C4-2B (cell line): ENCODE measurements at regions not wholly inside any gene's neighbourhood (a gene's known extent, or its start where the extent isn't known, plus 50 kb on each side); places are given as distances from the start of the nearest gene placed in this dataset.

Experiments used
- H3K27ac ChIP-seq: fragments of 450-650 bp; 2 replicates; pipeline ENCODE4 v1.5.1; 2017
- ZFX ChIP-seq: fragments of 450-650 bp; IDR thresholded peaks from 2 replicates; pipeline ENCODE4 v1.6.1; 2017
- TF ChIP-seq, protein P1 (sequence below): fragments of 450-650 bp; conservative IDR thresholded peaks from 2 replicates; pipeline ENCODE4 v1.5.1; 2017; ENCODE audit warnings: mild to moderate bottlenecking

DNA sequence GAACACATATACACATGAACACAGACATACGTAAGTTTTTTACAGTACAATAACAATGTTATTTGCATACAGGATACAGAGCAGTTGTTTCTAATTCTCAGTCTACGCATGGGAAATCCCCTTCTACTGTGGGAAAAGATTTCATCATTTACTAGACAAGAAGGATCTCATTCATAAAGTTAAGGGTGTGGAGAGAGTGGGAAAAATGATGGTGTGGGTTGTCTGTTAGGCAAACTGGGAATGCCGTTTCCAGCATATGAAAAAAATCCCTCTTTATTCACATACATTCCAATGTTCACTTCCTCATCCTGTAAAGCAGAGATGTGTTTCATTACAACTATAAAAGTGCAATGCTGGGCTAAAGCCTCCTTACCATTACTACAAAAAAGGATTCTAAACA is 120.9 kb downstream of the SINHCAF start:
- H3K27ac ChIP-seq = no peak overlapping the region
- TF ChIP-seq, protein P1, sequence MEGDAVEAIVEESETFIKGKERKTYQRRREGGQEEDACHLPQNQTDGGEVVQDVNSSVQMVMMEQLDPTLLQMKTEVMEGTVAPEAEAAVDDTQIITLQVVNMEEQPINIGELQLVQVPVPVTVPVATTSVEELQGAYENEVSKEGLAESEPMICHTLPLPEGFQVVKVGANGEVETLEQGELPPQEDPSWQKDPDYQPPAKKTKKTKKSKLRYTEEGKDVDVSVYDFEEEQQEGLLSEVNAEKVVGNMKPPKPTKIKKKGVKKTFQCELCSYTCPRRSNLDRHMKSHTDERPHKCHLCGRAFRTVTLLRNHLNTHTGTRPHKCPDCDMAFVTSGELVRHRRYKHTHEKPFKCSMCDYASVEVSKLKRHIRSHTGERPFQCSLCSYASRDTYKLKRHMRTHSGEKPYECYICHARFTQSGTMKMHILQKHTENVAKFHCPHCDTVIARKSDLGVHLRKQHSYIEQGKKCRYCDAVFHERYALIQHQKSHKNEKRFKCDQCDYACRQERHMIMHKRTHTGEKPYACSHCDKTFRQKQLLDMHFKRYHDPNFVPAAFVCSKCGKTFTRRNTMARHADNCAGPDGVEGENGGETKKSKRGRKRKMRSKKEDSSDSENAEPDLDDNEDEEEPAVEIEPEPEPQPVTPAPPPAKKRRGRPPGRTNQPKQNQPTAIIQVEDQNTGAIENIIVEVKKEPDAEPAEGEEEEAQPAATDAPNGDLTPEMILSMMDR = no peak
- TF ChIP-seq ZFX = no peak

GRCh38 chr12:31206038-31206670 is 119.8 kb downstream of the SINHCAF start:
- H3K27ac ChIP-seq = no peak overlapping the region
- TF ChIP-seq ZFX = no peak
- TF ChIP-seq, protein P1 = no peak

DNA sequence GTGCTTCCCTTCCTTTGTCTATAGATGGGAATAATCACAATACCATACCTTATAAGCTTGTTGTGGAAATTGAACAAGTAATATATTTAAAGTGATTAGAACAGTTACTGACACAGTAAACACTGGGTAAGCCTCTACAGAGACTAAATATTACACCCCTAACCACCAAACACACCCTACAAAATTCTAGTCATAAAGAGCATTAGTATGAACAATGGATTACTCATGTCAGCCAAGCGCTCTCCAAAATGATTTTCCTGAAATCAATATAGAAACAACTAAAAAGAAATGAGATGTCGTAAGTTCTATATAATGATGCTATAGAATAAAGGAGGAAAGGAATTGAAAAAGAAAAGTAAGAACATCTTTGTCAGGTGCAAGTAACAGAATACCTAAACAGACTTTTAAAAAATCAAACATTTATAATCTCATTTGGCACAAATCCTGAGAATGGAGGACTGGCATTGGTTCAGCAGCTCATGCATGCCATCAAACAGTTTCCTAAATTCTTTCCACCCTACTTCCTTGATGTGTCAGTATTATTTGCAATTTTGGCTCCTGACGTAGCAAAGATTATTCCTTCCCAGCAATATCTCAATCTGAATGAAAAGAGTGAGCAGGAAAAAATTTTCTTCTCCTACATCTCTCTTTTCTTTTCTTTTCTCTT is 118.0 kb downstream of the SINHCAF start:
- no peak overlapping the region for H3K27ac ChIP-seq
- no peak for TF ChIP-seq ZFX
- TF ChIP-seq, protein P1 = no peak

DNA sequence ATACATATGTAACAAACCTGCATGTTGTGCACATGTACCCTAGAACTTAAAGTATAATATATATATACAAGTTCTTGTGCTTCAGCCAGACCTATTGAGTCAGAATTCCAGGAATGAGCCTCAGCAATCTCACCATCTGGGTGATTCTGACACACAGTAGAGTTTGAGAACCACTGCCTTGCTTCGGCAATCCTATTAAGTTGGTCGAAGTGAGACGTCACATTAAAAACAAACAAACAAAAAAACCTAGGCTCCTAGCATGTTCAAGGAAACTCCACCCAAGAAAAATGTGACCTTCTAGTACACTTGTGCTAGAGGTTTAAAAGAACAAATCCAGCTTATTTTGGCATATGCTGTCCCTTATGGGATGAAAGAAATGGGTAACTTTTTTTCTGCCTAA is 115.8 kb downstream of the SINHCAF start:
- no peak for TF ChIP-seq ZFX
- TF ChIP-seq, protein P1 = no peak
- no peak overlapping the region for H3K27ac ChIP-seq

DNA sequence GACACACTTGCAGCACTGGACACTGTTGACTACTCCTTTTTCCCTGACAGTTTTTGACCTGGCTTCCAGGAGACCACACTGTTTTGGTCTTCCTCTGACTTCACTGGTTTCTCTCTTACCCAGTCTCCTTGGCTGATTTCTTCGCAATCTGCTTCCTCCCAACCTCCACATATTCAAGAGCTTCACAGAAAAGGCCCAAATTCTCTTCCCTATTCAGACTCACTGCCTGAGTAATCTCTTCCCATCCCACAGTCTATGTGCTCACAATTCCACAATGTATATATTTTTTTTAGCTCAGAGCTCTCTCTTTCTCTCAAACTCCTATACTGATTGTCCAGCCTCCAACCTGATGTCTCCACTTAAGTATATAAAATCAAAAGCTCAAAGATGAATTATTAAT is 115.4 kb downstream of the SINHCAF start:
- TF ChIP-seq, protein P1 = no peak
- no peak for TF ChIP-seq ZFX
- H3K27ac ChIP-seq = no peak overlapping the region

DNA sequence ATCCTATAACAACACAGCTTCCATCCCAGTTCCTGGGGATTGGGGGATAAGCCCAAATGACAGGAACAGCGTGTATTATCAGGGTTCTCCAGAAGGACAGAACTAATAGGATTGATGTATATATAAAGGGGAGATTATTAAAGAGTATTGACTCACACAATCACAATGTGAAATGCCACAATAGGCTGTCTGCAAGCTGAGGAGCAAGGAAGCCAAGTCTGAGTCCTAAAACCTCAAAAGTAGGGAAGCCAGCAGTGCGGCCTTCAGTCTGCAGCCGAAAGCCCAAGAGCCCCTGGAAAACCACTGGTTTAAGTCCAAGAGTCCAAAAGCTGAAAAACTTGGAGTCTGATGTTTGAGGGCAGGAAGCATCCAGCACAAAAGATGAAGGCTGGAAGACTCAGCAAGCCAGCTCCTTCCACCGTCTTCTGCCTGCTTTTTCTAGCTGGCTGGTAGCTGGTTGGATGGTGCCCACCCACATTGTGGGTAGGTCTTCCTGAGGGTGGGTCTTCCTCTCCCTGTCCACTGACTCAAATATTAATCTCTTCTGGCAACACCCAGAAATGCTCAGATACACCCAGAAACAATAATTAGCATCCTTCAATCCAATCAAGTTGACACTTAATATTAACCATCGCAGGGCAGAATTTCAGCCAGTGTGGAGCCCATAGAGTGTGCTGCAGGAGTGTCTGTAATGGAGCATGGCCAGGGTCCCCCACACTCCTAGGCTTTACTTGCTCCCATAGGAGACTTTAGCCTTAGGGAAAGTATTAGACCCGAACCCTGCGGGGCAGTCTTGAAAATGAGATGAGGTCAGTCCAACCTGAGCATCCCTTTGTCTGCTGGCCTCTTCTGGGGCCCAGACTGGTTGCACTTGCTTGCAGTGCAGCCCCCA is 111.1 kb downstream of the SINHCAF start:
- TF ChIP-seq, protein P1 = no peak
- no peak for TF ChIP-seq ZFX
- H3K27ac ChIP-seq = no peak overlapping the region
